ENCODE measurements at regions not wholly inside any gene's neighbourhood (a gene's known extent, or its start where the extent isn't known, plus 50 kb on each side); places are given as distances from the start of the nearest gene placed in this dataset.
A peak's percentile ranks its signal among the peaks of the same experiment; 100 is the strongest.
"Not testable (repeated sequence)": the region's sequence is repeated elsewhere in the genome, so short reads cannot be mapped to it uniquely, and the experiment has no call there.

- DNase-seq (ENCODE audit: low read depth, low spot score): peak; percentile 38
Measured at GRCh38 chr2:175872721-175873120, 129.3 kb downstream of the LNPK start.

GRCh38 chr2:175872005-175872348 lies 130.1 kb downstream of the LNPK start:
- DNase-seq (ENCODE audit: low read depth, low spot score): peak; percentile 28

GRCh38 chr2:175871331-175872004 lies 130.6 kb downstream of the LNPK start:
- peak; percentile 33 for DNase-seq (ENCODE audit: low read depth, low spot score)

- DNase-seq (ENCODE audit: low read depth, low spot score): no peak
Measured at GRCh38 chr2:175865716-175866115, 136.4 kb downstream of the LNPK start.

GRCh38 chr2:175864137-175864850 lies 137.8 kb downstream of the LNPK start:
- DNase-seq (ENCODE audit: low read depth, low spot score): no peak

- no peak for DNase-seq (ENCODE audit: low read depth, low spot score)
Measured at GRCh38 chr2:175861958-175862357, 140.1 kb downstream of the LNPK start.

GRCh38 chr2:175855794-175856453 lies 146.1 kb downstream of the LNPK start:
- peak; percentile 79 for DNase-seq (ENCODE audit: low read depth, low spot score)

- DNase-seq (ENCODE audit: low read depth, low spot score): no peak
Measured at GRCh38 chr2:175855236-175855635, 146.8 kb downstream of the LNPK start.

GRCh38 chr2:175854665-175855064 lies 147.4 kb downstream of the LNPK start:
- peak; percentile 21 for DNase-seq (ENCODE audit: low read depth, low spot score)

GRCh38 chr2:175854129-175854528 lies 147.9 kb downstream of the LNPK start:
- DNase-seq (ENCODE audit: low read depth, low spot score): no peak

- no peak for DNase-seq (ENCODE audit: low read depth, low spot score)
Measured at GRCh38 chr2:175853616-175853890, 148.5 kb downstream of the LNPK start.

- peak; percentile 14 for DNase-seq (ENCODE audit: low read depth, low spot score)
Measured at GRCh38 chr2:175852879-175853615, 149.0 kb downstream of the LNPK start.

GRCh38 chr2:175847128-175847527 lies 154.9 kb downstream of the LNPK start:
- DNase-seq (ENCODE audit: low read depth, low spot score): no peak

- DNase-seq (ENCODE audit: low read depth, low spot score): peak; percentile 73
Measured at GRCh38 chr2:175844169-175844568, 157.9 kb downstream of the LNPK start.

- peak; percentile 13 for DNase-seq (ENCODE audit: low read depth, low spot score)
Measured at GRCh38 chr2:175843625-175844024, 158.4 kb downstream of the LNPK start.

- DNase-seq (ENCODE audit: low read depth, low spot score): no peak
Measured at GRCh38 chr2:175842996-175843395, 159.1 kb downstream of the LNPK start.

- not testable (repeated sequence) for DNase-seq (ENCODE audit: low read depth, low spot score)
Measured at GRCh38 chr2:175840765-175841164, 161.3 kb downstream of the LNPK start.

GRCh38 chr2:175840256-175840655 lies 161.8 kb downstream of the LNPK start:
- no peak for DNase-seq (ENCODE audit: low read depth, low spot score)

- DNase-seq (ENCODE audit: low read depth, low spot score): no peak
Measured at GRCh38 chr2:175838979-175839378, 163.1 kb downstream of the LNPK start.

- peak; percentile 82 for DNase-seq (ENCODE audit: low read depth, low spot score)
Measured at GRCh38 chr2:175837046-175837445, 165.0 kb downstream of the LNPK start.

GRCh38 chr2:175836361-175836760 lies 165.7 kb downstream of the LNPK start:
- peak; percentile 29 for DNase-seq (ENCODE audit: low read depth, low spot score)

GRCh38 chr2:175834477-175834876 lies 167.6 kb downstream of the LNPK start:
- no peak for DNase-seq (ENCODE audit: low read depth, low spot score)
